Common myeloid progenitor, CD34-positive (primary cell): ENCODE measurements at regions not wholly inside any gene's neighbourhood (a gene's known extent, or its start where the extent isn't known, plus 50 kb on each side); places are given as distances from the start of the nearest gene placed in this dataset.

Experiments used
- CTCF ChIA-PET: fragments of 350-600 bp; sonication (Branson Sonifier 250); formaldehyde crosslinking; loops from one replicate; lab custom pipeline; 2021; ENCODE audit warnings: antibody characterized with exemption; lab: Charles Lee
- POLR2A ChIA-PET: fragments of 350-600 bp; sonication (Branson Sonifier 250); formaldehyde crosslinking; loops from one replicate; lab custom pipeline; 2021; ENCODE audit warnings: antibody characterized with exemption; lab: Charles Lee
- DNase-seq, 3 donors: peaks; one replicate each; pipeline versions ENCODE4 v3.0.0 to v3.0.0-alpha.2; 2013
- H3K27ac ChIP-seq, 2 experiments: 1 replicate in 1 of 2; 2 replicates in 1 of 2; pipeline ENCODE4 v1.7.0; 2013; ENCODE audit warnings: inconsistent platforms in 2 of 2, low read length in 2 of 2, mild to moderate bottlenecking in 2 of 2, low read depth in 1 of 2, moderate library complexity in 1 of 2; ENCODE audit not compliant: severe bottlenecking in 2 of 2, insufficient read depth in 1 of 2, poor library complexity in 1 of 2
- H3K27me3 ChIP-seq, 5 experiments: replicated peaks in 2 of 5; 1 replicate in 3 of 5; 2 replicates in 2 of 5; pipeline versions ENCODE4 v1.6.1 to v1.7.0; 2013; ENCODE audit warnings: low read length in 4 of 5, mild to moderate bottlenecking in 2 of 5, moderate library complexity in 2 of 5, inconsistent platforms in 1 of 5; ENCODE audit not compliant: insufficient read depth in 5 of 5, control insufficient read depth in 4 of 5
- H3K36me3 ChIP-seq, 4 experiments: 1 replicate in 2 of 4; 2 replicates in 2 of 4; pipeline versions ENCODE4 v1.6.1 to v1.7.0; 2013; ENCODE audit warnings: low read length in 3 of 4, control low read depth in 1 of 4, mild to moderate bottlenecking in 1 of 4; ENCODE audit not compliant: control insufficient read depth in 4 of 4, insufficient read depth in 4 of 4
- H3K4me1 ChIP-seq, 4 experiments: 1 replicate in 3 of 4; 2 replicates in 1 of 4; pipeline versions ENCODE4 v1.6.1 to v1.7.1; 2013; ENCODE audit warnings: low read length in 3 of 4, mild to moderate bottlenecking in 3 of 4, control low read depth in 1 of 4, inconsistent platforms in 1 of 4, moderate library complexity in 1 of 4; ENCODE audit not compliant: control insufficient read depth in 4 of 4, insufficient read depth in 4 of 4; ENCODE audit errors: control extremely low read depth in 1 of 4
- H3K4me3 ChIP-seq, 7 experiments: 1 replicate in 4 of 7; 2 replicates in 3 of 7; pipeline versions ENCODE4 v1.5.1 to v1.7.0; 2013; ENCODE audit warnings: mild to moderate bottlenecking in 7 of 7, low read length in 6 of 7, moderate library complexity in 6 of 7, inconsistent platforms in 2 of 7, low read depth in 2 of 7, control low read depth in 1 of 7; ENCODE audit not compliant: insufficient read depth in 4 of 7, control insufficient read depth in 1 of 7; ENCODE audit errors: extremely low read depth in 1 of 7
- H3K9me3 ChIP-seq, 5 experiments: 1 replicate in 4 of 5; 2 replicates in 1 of 5; pipeline versions ENCODE4 v1.6.1 to v1.7.1; 2013; ENCODE audit warnings: low read length in 4 of 5, mild to moderate bottlenecking in 2 of 5, inconsistent platforms in 1 of 5, low read depth in 1 of 5, moderate library complexity in 1 of 5; ENCODE audit not compliant: control insufficient read depth in 4 of 5, insufficient read depth in 2 of 5; ENCODE audit errors: control extremely low read depth in 1 of 5
- WGBS: methylation state at CpG from one replicate; pipeline ENCODE4 v1.1.5; 2013; ENCODE audit not compliant: insufficient coverage; 5-methylcytosine and 5-hydroxymethylcytosine counted together

DNA sequence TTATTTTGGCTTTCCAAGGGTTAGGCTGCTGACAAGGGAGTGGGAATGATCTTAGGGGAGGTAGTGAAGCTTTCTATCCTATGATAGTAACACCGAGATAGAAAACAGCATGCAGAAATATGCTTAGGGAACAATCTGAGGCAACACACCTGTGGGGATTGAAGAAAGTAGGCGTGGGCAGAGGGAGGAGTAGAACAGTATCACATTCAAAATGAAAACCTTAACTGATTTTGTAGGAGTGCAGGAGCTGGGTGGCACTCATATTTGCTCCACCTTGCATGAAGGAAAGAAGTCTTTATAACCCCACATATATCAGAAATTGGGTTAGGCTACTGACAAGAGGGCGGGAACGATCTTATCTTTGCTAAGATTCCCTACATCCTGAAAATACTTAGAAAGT lies 762.2 kb upstream of the CNTNAP5 start:
- Histone ChIP-seq H3K4me1 (no peaks in the 10 kb centered on the region), H3K27ac (no peak overlapping the region), H3K9me3 (no peaks in the 10 kb centered on the region), H3K4me3 (no peak overlapping the region), H3K36me3 (no peaks in the 10 kb centered on the region), H3K27me3 (no peaks in the 10 kb centered on the region)
- ChIA-PET CTCF (no interaction called here), POLR2A (no interaction called here)
- 100% methylated on average over 2 of the region's 4 CpGs for WGBS
- DNase-seq: no peak

- Histone ChIP-seq H3K4me3 (no peak overlapping the region), H3K36me3 (no peaks in the 10 kb centered on the region), H3K27me3 (no peaks in the 10 kb centered on the region), H3K4me1 (no peaks in the 10 kb centered on the region), H3K9me3 (peaks cover 0 to 4% (median 0%) of the 10 kb centered on the region in 5 experiments), H3K27ac (no peak overlapping the region)
- WGBS: no CpG with 5 or more reads among the region's 2 CpGs
- CTCF ChIA-PET: no interaction called here
- POLR2A ChIA-PET: no interaction called here
- DNase-seq: no peak
Observed at GRCh38 chr2:123283431-123283830, 741.7 kb upstream of the CNTNAP5 start.

DNA sequence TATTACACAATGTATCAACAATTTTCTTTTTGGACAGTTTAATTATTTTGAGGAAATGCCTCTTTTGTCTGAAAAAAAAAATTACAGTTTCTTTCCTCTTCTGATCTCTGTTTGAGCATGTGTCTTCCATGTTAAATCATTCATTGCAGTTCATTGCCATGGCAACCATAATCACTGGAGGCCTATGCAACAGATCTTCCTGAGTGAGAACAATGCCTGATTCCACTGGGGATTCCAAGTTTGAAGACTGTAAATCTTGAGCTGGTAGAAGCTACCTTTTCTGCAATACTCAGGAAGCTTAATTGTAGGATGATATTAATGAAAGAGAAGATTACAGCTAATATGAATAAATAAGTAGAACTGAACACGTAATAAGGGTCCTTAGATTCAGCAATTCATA lies 721.4 kb upstream of the CNTNAP5 start:
- WGBS: no CpG with 5 or more reads among the region's 1 CpG
- CTCF ChIA-PET: no interaction called here
- Histone ChIP-seq H3K4me3 (no peak overlapping the region), H3K27ac (no peak overlapping the region), H3K27me3 (no peaks in the 10 kb centered on the region), H3K36me3 (no peaks in the 10 kb centered on the region), H3K4me1 (no peaks in the 10 kb centered on the region), H3K9me3 (peaks cover 0 to 3% (median 0%) of the 10 kb centered on the region in 5 experiments)
- POLR2A ChIA-PET: no interaction called here
- no peak for DNase-seq
